ENCODE measurements at regions not wholly inside any gene's neighbourhood (a gene's known extent, or its start where the extent isn't known, plus 50 kb on each side); places are given as distances from the start of the nearest gene placed in this dataset.

- ATAC-seq (ENCODE audit: low read depth) (peak; percentile 74), DNase-seq (ENCODE audit: low spot score) (no peak)
- no peaks in the 10 kb centered on the region for H3K36me3 ChIP-seq (ENCODE audit: low read depth)
- H3K27ac ChIP-seq (ENCODE audit: poor library complexity, severe bottlenecking), result no peak overlapping the region
- H3K4me1 ChIP-seq (ENCODE audit: insufficient read depth, poor library complexity, severe bottlenecking), result no peaks in the 10 kb centered on the region
- TF ChIP-seq CTCF (IDR thresholded peaks at IDR 0.05; ENCODE audit: poor library complexity, severe bottlenecking), result no peak
- no peaks in the 10 kb centered on the region for H3K27me3 ChIP-seq (ENCODE audit: insufficient read depth, poor library complexity, severe bottlenecking)
- no peak overlapping the region for H3K4me3 ChIP-seq (ENCODE audit: severe bottlenecking)
- no peaks in the 10 kb centered on the region for H3K9me3 ChIP-seq (ENCODE audit: severe bottlenecking)
Observed at GRCh38 chr15:35624881-35625280, 78.9 kb upstream of the DPH6 start.

GRCh38 chr15:35626571-35627318 is 80.8 kb upstream of the DPH6 start:
- Histone ChIP-seq H3K4me1 (ENCODE audit: insufficient read depth, poor library complexity, severe bottlenecking) (no peaks in the 10 kb centered on the region), H3K9me3 (ENCODE audit: severe bottlenecking) (no peaks in the 10 kb centered on the region), H3K27ac (ENCODE audit: poor library complexity, severe bottlenecking) (no peak overlapping the region), H3K27me3 (ENCODE audit: insufficient read depth, poor library complexity, severe bottlenecking) (no peaks in the 10 kb centered on the region), H3K4me3 (ENCODE audit: severe bottlenecking) (no peak overlapping the region), H3K36me3 (ENCODE audit: low read depth) (no peaks in the 10 kb centered on the region)
- no peak for TF ChIP-seq CTCF (IDR thresholded peaks at IDR 0.05; ENCODE audit: poor library complexity, severe bottlenecking)
- ATAC-seq (ENCODE audit: low read depth) (no peak), DNase-seq (ENCODE audit: low spot score) (no peak)

GRCh38 chr15:35627696-35628095 is 81.7 kb upstream of the DPH6 start:
- ATAC-seq (ENCODE audit: low read depth), result no peak
- TF ChIP-seq CTCF (IDR thresholded peaks at IDR 0.05; ENCODE audit: poor library complexity, severe bottlenecking), result no peak
- H3K4me1 ChIP-seq (ENCODE audit: insufficient read depth, poor library complexity, severe bottlenecking), result no peaks in the 10 kb centered on the region
- H3K27me3 ChIP-seq (ENCODE audit: insufficient read depth, poor library complexity, severe bottlenecking), result no peaks in the 10 kb centered on the region
- H3K27ac ChIP-seq (ENCODE audit: poor library complexity, severe bottlenecking), result no peak overlapping the region
- H3K9me3 ChIP-seq (ENCODE audit: severe bottlenecking), result no peaks in the 10 kb centered on the region
- no peak overlapping the region for H3K4me3 ChIP-seq (ENCODE audit: severe bottlenecking)
- no peak for DNase-seq (ENCODE audit: low spot score)
- no peaks in the 10 kb centered on the region for H3K36me3 ChIP-seq (ENCODE audit: low read depth)

- DNase-seq (ENCODE audit: low spot score), result no peak
Observed at GRCh38 chr15:35629766-35630165, 83.8 kb upstream of the DPH6 start.

More at GRCh38 chr15:35629766-35630165, 83.8 kb upstream of the DPH6 start:
- Histone ChIP-seq H3K27ac (ENCODE audit: poor library complexity, severe bottlenecking) (no peak overlapping the region), H3K36me3 (ENCODE audit: low read depth) (no peaks in the 10 kb centered on the region), H3K4me3 (ENCODE audit: severe bottlenecking) (no peak overlapping the region), H3K9me3 (ENCODE audit: severe bottlenecking) (no peaks in the 10 kb centered on the region), H3K27me3 (ENCODE audit: insufficient read depth, poor library complexity, severe bottlenecking) (no peaks in the 10 kb centered on the region), H3K4me1 (ENCODE audit: insufficient read depth, poor library complexity, severe bottlenecking) (no peaks in the 10 kb centered on the region)
- TF ChIP-seq CTCF (IDR thresholded peaks at IDR 0.05; ENCODE audit: poor library complexity, severe bottlenecking), result no peak
- ATAC-seq (ENCODE audit: low read depth), result no peak
